Osteocyte (in vitro differentiated cells): ENCODE measurements at regions not wholly inside any gene's neighbourhood (a gene's known extent, or its start where the extent isn't known, plus 50 kb on each side); places are given as distances from the start of the nearest gene placed in this dataset.

Source experiments
- DNase-seq: peaks from one replicate; pipeline ENCODE4 v3.0.0; 2021; ENCODE audit warnings: mixed read lengths; ENCODE audit not compliant: unreplicated experiment; ENCODE audit errors: extremely low spot score
- H3K27ac Mint-ChIP-seq: one replicate; pipeline ENCODE4 v1.8.0; 2021; ENCODE audit warnings: mild to moderate bottlenecking, mixed read lengths; ENCODE audit not compliant: unreplicated experiment
- H3K27me3 Mint-ChIP-seq: one replicate; pipeline ENCODE4 v1.8.0; 2021; ENCODE audit warnings: mixed read lengths; ENCODE audit not compliant: unreplicated experiment
- H3K36me3 Mint-ChIP-seq: one replicate; pipeline ENCODE4 v1.8.0; 2021; ENCODE audit warnings: mixed read lengths; ENCODE audit not compliant: unreplicated experiment
- H3K4me1 Mint-ChIP-seq: one replicate; pipeline ENCODE4 v1.8.0; 2021; ENCODE audit warnings: mixed read lengths; ENCODE audit not compliant: unreplicated experiment
- H3K4me3 Mint-ChIP-seq: one replicate; pipeline ENCODE4 v1.8.0; 2021; ENCODE audit warnings: mild to moderate bottlenecking, moderate library complexity, mixed read lengths; ENCODE audit not compliant: unreplicated experiment
- H3K9me3 Mint-ChIP-seq: one replicate; pipeline ENCODE4 v1.8.0; 2021; ENCODE audit warnings: mixed read lengths; ENCODE audit not compliant: unreplicated experiment
- TF ChIP-seq, protein P1 (sequence below): fragments of 200-600 bp; sonication (generic); IDR thresholded peaks from 2 replicates; pipeline ENCODE4 v1.5.0; 2021; ENCODE audit warnings: antibody characterized with exemption, mild to moderate bottlenecking, moderate library complexity

DNA sequence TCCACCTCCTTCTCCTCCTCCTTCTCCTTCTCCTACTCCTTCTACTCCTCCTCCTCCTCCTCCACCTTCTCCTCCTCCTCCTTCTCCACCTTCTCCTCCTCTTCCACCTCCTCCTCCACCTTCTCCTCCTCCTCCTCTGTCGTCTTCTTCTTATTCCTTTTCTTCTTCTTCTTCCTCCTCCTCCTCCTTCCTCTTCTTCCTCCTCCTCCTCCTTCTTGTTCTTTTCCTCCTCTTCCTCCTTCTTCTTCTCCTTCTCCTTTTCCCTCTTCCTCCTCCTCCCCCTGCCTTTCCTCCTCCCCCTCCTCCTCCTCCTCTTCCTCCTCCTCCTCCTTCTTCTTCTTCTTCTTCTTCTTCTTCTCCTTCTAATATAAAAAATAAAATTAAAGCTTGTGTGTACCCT, 971.2 kb upstream of the PIK3C3 start:
- H3K9me3 Mint-ChIP-seq, result no peaks in the 10 kb centered on the region
- H3K4me1 Mint-ChIP-seq, result peaks cover 5% of the 10 kb centered on the region
- H3K27ac Mint-ChIP-seq, result no peak overlapping the region
- H3K4me3 Mint-ChIP-seq, result no peak overlapping the region
- DNase-seq, result no peak
- no peaks in the 10 kb centered on the region for H3K36me3 Mint-ChIP-seq
- H3K27me3 Mint-ChIP-seq, result no peaks in the 10 kb centered on the region
- TF ChIP-seq, protein P1, sequence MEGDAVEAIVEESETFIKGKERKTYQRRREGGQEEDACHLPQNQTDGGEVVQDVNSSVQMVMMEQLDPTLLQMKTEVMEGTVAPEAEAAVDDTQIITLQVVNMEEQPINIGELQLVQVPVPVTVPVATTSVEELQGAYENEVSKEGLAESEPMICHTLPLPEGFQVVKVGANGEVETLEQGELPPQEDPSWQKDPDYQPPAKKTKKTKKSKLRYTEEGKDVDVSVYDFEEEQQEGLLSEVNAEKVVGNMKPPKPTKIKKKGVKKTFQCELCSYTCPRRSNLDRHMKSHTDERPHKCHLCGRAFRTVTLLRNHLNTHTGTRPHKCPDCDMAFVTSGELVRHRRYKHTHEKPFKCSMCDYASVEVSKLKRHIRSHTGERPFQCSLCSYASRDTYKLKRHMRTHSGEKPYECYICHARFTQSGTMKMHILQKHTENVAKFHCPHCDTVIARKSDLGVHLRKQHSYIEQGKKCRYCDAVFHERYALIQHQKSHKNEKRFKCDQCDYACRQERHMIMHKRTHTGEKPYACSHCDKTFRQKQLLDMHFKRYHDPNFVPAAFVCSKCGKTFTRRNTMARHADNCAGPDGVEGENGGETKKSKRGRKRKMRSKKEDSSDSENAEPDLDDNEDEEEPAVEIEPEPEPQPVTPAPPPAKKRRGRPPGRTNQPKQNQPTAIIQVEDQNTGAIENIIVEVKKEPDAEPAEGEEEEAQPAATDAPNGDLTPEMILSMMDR, result no peak

DNA sequence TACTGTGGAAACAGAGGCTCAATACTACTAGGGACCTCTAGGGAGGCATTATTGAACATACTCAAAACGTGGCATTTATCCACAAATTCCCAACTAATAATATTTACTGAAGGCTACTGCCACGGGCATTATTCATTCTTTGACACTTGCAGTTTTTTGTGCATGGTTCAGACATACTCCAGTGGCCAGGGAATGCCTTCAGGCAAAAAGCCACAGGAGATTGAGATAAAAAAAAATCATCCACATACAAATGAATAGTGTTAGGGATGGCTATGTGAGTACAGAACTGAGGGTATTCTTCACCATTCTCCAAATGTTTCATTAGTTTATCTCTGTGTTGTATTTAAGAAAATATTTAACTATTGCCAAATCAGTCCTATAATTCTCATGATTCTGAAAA, 974.9 kb upstream of the PIK3C3 start:
- Mint-ChIP-seq H3K27me3 (no peaks in the 10 kb centered on the region), H3K36me3 (no peaks in the 10 kb centered on the region), H3K9me3 (peaks cover 1% of the 10 kb centered on the region), H3K4me1 (peaks cover 5% of the 10 kb centered on the region), H3K27ac (no peak overlapping the region), H3K4me3 (no peak overlapping the region)
- DNase-seq, result no peak
- TF ChIP-seq, protein P1, result no peak

DNA sequence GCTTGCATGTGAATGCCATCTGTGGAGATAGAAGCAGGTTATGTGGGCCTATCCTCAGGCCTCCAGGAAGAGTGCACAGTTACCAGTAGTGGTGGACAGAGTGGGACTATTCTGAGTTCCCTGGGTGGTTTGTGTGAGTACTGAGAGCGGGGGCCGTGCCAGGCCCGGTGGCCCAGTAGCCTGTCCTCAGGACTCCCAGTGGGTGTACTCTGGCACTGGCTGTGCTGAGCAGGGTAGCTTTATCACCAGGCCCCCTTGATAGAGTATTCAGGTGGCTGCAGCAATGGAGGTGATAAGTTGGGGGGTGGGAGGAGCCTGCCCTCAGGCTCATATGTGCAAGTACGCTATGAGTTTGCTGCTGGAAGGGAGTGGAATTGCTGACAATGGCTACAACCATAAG, 979.0 kb upstream of the PIK3C3 start:
- H3K4me3 Mint-ChIP-seq, result no peak overlapping the region
- H3K4me1 Mint-ChIP-seq, result peaks cover 5% of the 10 kb centered on the region
- H3K36me3 Mint-ChIP-seq, result no peaks in the 10 kb centered on the region
- H3K9me3 Mint-ChIP-seq, result peaks cover 24% of the 10 kb centered on the region
- H3K27ac Mint-ChIP-seq, result no peak overlapping the region
- no peak for DNase-seq
- TF ChIP-seq, protein P1, result no peak
- peaks cover 3% of the 10 kb centered on the region for H3K27me3 Mint-ChIP-seq

DNA sequence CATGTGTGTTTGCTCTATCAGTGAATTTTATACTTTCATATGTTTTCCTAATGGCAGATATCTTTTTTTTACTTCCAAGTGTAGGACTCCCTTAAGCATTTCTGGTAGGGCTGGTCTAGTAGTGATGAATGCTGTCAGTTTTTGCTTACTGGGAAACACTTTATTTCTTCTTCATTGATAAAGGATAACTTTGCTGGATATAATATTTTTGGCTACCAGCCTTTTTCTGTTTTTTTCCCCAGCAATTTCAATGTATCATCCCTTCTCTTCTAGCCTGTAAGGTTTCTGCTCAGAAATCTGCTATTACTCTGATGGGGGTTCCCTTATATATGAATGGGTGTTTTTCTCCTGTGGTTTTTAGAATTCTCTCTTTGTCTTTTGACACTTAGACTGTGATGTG, 980.6 kb upstream of the PIK3C3 start:
- H3K9me3 Mint-ChIP-seq, result peaks cover 24% of the 10 kb centered on the region
- H3K4me3 Mint-ChIP-seq, result no peak overlapping the region
- no peak for DNase-seq
- TF ChIP-seq, protein P1, result no peak
- no peaks in the 10 kb centered on the region for H3K36me3 Mint-ChIP-seq
- peaks cover 3% of the 10 kb centered on the region for H3K27me3 Mint-ChIP-seq
- peaks cover 3% of the 10 kb centered on the region for H3K4me1 Mint-ChIP-seq
- H3K27ac Mint-ChIP-seq, result no peak overlapping the region

DNA sequence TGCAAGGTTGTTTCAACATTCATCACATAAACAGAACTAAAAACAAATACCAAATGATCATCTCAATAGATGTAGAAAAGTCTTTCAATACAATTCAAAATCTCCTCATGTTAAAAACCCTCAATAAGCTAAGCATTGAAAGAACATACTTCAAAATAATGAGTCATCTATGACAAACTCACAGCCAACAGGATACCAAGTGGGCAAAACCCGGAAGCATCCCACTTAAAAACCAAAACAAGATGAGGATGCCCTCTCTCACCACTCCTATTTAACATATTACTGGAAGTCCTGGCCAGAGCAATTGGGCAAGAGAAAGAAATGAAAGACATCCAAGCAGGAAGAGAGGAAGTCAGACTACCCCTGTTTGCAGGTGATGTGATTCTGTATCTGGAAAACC, 992.2 kb upstream of the PIK3C3 start:
- Mint-ChIP-seq H3K36me3 (no peaks in the 10 kb centered on the region), H3K9me3 (peaks cover 4% of the 10 kb centered on the region), H3K27me3 (no peaks in the 10 kb centered on the region), H3K4me1 (peaks cover 5% of the 10 kb centered on the region), H3K27ac (no peak overlapping the region), H3K4me3 (no peak overlapping the region)
- no peak for DNase-seq
- TF ChIP-seq, protein P1, result no peak
